ENCODE measurements at regions not wholly inside any gene's neighbourhood (a gene's known extent, or its start where the extent isn't known, plus 50 kb on each side); places are given as distances from the start of the nearest gene placed in this dataset.

- no peak for DNase-seq (ENCODE audit: low read depth)
- H3K4me3 ChIP-seq (ENCODE audit: low read length) = no peak overlapping the region
- TF ChIP-seq, protein P1, sequence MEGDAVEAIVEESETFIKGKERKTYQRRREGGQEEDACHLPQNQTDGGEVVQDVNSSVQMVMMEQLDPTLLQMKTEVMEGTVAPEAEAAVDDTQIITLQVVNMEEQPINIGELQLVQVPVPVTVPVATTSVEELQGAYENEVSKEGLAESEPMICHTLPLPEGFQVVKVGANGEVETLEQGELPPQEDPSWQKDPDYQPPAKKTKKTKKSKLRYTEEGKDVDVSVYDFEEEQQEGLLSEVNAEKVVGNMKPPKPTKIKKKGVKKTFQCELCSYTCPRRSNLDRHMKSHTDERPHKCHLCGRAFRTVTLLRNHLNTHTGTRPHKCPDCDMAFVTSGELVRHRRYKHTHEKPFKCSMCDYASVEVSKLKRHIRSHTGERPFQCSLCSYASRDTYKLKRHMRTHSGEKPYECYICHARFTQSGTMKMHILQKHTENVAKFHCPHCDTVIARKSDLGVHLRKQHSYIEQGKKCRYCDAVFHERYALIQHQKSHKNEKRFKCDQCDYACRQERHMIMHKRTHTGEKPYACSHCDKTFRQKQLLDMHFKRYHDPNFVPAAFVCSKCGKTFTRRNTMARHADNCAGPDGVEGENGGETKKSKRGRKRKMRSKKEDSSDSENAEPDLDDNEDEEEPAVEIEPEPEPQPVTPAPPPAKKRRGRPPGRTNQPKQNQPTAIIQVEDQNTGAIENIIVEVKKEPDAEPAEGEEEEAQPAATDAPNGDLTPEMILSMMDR (IDR thresholded peaks at IDR 0.05; ENCODE audit: insufficient read depth, low read depth, low read length, missing control alignments) = no peak
These were observed 91.1 kb upstream of the PMEPA1 start for GRCh38 chr20:57800791-57801430.

GRCh38 chr20:57797401-57797800 lies 87.6 kb upstream of the PMEPA1 start:
- TF ChIP-seq, protein P1 (IDR thresholded peaks at IDR 0.05; ENCODE audit: insufficient read depth, low read depth, low read length, missing control alignments) = no peak
- H3K4me3 ChIP-seq (ENCODE audit: low read length) = no peak overlapping the region
- no peak for DNase-seq (ENCODE audit: low read depth)

- H3K4me3 ChIP-seq (ENCODE audit: low read length) = no peak overlapping the region
- no peak for DNase-seq (ENCODE audit: low read depth)
- TF ChIP-seq, protein P1 (IDR thresholded peaks at IDR 0.05; ENCODE audit: insufficient read depth, low read depth, low read length, missing control alignments) = no peak
These were observed 86.3 kb upstream of the PMEPA1 start for GRCh38 chr20:57795977-57796560.

- TF ChIP-seq, protein P1 (IDR thresholded peaks at IDR 0.05; ENCODE audit: insufficient read depth, low read depth, low read length, missing control alignments) = no peak
- H3K4me3 ChIP-seq (ENCODE audit: low read length) = no peak overlapping the region
- DNase-seq (ENCODE audit: low read depth) = no peak
These were observed 85.5 kb upstream of the PMEPA1 start for GRCh38 chr20:57795342-57795697.

DNA sequence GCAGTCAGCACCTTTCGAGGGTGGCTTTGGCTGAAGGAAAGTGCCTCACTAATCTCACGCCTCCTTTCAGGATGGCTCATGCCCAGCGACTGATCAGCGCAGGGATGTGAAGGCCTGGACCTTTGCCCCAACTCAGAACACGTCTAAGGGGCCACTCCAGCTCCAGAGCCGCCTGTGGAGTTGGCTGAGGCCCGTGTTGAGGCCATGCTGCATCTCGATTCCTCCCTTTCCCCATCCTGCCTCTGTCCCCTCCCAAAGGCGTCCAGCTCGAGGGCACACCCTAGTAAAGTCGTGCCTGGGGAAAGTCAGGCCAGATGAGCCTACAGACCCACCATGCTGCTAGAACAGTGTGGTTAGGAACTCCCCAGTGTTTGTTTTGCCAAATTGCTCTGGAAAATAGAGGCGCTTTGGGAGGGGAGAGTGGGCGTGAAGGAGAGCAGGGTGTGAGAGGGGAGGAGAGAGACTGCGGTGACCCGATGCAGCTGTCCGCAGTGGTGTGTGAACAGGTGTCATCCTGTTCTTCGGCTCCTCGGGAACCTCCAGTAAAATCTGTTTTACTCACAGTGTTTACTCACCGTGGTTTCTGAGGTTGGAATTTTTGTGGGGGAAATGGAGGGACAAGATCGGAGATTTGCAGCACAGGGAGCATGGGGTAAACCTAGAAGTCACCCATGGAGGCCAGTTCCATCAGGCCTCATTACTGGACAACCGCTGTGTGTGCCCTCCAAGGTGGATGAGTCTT lies 85.0 kb upstream of the PMEPA1 start:
- no peak overlapping the region for H3K4me3 ChIP-seq (ENCODE audit: low read length)
- no peak for DNase-seq (ENCODE audit: low read depth)
- TF ChIP-seq, protein P1 (IDR thresholded peaks at IDR 0.05; ENCODE audit: insufficient read depth, low read depth, low read length, missing control alignments) = no peak

DNA sequence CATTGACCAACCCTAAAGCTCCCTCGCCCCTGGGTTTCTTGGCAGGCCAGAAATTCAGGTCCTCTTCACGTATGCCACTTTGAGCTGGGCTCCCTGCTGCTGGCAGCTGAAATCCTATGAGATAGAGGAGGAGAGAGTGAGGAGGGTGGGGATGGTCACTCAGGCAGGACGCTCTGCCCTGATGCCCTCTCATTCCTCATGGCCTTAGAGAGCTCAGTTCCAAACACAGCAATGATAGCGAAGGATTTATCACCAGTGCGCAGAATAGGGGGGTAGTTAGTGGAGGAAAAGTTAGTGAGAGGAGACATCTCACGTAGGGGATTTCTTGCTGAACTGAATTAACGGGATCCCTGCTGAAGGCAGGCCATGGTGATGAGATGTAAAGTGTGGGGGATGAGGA lies 84.2 kb upstream of the PMEPA1 start:
- DNase-seq (ENCODE audit: low read depth) = no peak
- no peak overlapping the region for H3K4me3 ChIP-seq (ENCODE audit: low read length)
- TF ChIP-seq, protein P1 (IDR thresholded peaks at IDR 0.05; ENCODE audit: insufficient read depth, low read depth, low read length, missing control alignments) = no peak
